22Rv1 (cell line): ENCODE measurements at regions not wholly inside any gene's neighbourhood (a gene's known extent, or its start where the extent isn't known, plus 50 kb on each side); places are given as distances from the start of the nearest gene placed in this dataset.

Experiments
- CTCF ChIP-seq: fragments of 450-650 bp; IDR thresholded peaks from 2 replicates; pipeline ENCODE4 v1.5.1; 2017; ENCODE audit warnings: mild to moderate bottlenecking
- ZFX ChIP-seq: fragments of 450-650 bp; IDR thresholded peaks from 2 replicates; pipeline ENCODE4 v1.6.1; 2017; ENCODE audit warnings: antibody characterized with exemption, borderline replicate concordance

DNA sequence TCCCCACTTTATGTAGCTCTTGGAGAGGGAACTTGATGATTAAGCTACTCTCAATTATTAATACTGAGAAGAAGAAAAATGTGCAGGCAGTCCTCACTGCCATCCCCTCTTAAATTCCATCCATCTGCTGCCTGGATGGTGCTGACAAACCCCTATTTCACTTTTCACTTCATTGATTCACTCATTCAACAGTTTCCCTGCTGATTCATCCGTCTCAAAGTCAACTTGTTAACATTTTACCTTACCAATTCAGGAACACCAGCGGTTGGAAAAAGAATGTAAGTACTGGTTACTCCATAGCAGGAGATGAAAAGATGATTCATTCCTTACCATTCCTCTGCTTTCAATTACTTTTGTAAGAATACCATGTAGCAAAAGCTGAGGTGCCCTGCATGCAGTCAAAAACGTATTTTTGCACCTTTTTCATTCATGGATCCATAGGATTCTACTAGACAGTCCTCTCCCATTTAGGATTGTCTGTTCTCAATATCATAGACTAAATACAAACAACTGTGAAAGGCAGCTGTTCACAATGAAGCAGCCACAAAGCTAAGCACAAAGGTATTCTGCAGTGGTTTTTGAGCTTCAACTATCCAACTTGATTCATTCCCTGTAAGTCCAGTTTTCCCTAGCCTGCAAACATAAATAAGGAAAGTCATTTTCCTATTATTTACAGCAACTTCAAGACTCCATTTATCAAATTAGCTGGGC lies 262.0 kb downstream of the MREG start:
- no peak for TF ChIP-seq CTCF
- TF ChIP-seq ZFX: no peak
